NCI-H1930 (cell line): ENCODE measurements at regions not wholly inside any gene's neighbourhood (a gene's known extent, or its start where the extent isn't known, plus 50 kb on each side); places are given as distances from the start of the nearest gene placed in this dataset.
A peak's percentile ranks its signal among the peaks of the same experiment; 100 is the strongest.
"Not testable (repeated sequence)": the region's sequence is repeated elsewhere in the genome, so short reads cannot be mapped to it uniquely, and the experiment has no call there.

Experiments
- DNase-seq, 2 experiments: peaks; one replicate each; lab custom pipeline; 2025; lab: John Stamatoyannopoulos, UW

GRCh38 chr10:3380406-3381050 is 207.9 kb upstream of the PITRM1 start:
- DNase-seq = no peak

DNA sequence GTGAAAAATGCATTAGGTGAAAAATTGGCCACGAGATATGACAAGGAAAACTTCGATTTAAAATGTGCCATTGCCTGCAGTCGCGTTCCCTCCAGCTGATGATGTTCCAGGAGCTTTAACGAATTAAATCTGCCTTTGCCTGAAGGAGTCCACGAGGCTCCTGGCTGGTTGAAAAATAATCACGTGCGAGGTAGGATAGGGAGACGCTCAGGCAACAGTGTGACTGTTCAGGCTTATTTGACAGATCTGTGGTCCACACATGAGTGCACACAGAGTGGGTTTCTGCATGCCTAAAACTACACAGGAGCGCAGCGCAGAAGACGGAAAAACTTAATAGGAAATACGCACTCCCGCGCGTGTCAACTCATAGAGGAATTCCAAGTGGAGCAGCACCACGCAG is 204.0 kb upstream of the PITRM1 start:
- DNase-seq = no peak

DNA sequence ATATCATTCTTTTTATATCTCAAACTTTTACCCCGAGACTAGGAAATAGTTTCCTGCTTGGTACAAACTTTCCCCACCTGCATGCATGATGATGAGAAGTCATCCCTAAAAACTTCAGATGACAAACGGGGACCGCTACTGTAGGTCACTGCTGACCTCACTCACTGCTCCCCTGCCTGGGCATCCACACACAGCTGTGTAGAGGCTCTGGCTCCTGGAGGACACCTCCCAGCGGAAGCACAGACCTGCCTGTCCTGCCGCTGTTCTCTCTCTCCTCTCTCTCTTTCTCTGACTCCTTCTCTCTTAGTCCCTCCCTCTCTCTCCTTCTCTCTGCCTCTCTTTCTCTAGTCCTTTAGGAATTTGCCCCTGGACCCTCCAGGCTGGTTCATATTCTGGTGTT is 202.9 kb upstream of the PITRM1 start:
- DNase-seq = no peak

- DNase-seq = no peak
These were observed 202.3 kb upstream of the PITRM1 start for GRCh38 chr10:3374914-3375313.

GRCh38 chr10:3373374-3374027 is 200.9 kb upstream of the PITRM1 start:
- DNase-seq = not testable (repeated sequence)

DNA sequence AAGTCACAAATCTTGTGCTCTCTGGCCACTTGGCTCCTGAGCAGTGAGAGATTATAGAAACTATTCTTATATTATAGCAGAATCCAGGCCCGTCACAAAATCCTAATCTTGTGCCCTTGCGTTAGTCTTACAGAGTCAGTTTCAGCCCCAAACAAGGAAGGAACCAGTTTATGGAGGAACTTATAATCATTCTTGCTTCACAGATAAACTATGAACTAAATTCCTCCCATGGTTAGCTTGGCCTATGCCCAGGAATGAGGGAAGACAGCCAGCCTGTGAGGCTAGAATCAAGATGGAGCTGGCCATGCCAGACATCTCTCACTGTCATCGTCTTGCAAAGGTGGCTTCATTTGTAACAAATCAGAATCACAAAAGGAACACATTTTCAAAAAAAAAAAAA is 199.7 kb upstream of the PITRM1 start:
- no peak for DNase-seq

DNA sequence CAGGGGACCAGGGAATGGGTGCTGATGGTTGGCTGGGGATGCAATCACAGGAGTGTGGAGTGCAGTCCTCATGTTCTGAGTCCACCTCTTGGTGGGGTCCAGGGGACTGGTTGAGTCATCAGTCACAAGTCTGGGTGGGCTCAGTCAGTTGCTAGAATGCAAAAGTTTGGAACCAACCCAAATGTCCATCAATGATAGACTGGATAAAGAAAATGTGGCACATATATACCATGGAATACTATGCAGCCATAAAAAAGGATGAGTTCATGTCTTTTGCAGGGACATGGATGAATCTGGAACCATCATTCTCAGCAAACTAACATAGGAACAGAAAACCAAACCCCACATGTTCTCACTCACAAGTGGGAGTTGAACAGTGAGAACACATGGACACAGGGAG is 199.0 kb upstream of the PITRM1 start:
- not testable (repeated sequence) for DNase-seq

- no peak for DNase-seq
These were observed 194.3 kb upstream of the PITRM1 start for GRCh38 chr10:3366735-3367405.

GRCh38 chr10:3366043-3366442 is 193.5 kb upstream of the PITRM1 start:
- no peak for DNase-seq

DNA sequence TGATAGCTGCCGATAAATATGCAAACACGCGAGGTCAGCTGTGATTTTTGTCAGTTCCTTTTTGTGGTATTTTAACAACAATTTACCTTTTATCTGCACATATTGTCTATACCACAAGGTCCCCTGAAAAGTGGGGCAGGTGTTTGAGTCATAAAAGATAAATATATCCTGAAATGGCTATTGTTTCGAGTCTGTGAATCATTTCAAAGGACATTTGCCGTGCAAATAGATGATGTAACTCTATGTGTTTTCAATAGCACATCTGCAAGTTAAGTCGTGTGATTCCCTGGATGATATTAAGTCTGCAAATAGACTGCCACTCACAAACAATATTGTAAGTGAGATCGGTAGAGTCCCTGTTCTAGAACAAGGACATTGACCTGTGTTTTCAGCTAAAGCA is 193.0 kb upstream of the PITRM1 start:
- peak; percentile 56 to 59 for DNase-seq

GRCh38 chr10:3364768-3365480 is 192.3 kb upstream of the PITRM1 start:
- peak in 1 of 2 experiments; percentile 1 for DNase-seq

DNA sequence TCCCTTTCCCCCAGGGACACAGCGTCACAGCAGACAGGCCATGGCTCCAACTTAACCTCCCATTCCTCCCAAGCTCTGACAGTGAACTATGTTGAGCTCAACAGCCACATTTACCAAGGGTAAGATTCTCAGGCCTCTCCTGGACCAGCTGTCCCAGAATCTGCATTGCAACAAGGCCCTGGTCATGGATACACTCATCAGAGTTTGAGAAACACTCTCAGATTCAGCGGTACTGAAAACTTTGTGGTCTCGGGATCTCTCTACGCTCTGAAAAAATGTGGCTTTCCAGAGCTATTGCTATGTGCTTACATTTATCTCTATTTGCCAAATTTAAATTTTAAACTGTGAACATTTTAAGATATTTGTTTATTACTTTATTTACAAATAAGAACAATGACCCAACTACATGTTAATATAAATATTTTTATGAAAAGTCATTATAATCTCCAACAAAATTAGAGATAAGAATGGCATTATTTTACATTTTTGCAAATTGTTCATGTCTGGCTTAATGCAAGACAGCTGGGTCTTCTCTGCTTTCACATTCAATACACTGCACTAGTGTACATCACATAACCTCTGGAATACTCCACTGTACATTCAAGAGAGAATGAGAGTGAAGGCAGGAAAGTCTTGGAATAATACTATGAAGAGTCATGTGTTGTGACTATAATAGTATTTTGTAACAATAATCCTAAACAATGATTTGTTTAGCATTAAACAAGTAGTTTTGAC is 190.9 kb upstream of the PITRM1 start:
- no peak for DNase-seq

- no peak for DNase-seq
These were observed 189.8 kb upstream of the PITRM1 start for GRCh38 chr10:3362394-3362793.

DNA sequence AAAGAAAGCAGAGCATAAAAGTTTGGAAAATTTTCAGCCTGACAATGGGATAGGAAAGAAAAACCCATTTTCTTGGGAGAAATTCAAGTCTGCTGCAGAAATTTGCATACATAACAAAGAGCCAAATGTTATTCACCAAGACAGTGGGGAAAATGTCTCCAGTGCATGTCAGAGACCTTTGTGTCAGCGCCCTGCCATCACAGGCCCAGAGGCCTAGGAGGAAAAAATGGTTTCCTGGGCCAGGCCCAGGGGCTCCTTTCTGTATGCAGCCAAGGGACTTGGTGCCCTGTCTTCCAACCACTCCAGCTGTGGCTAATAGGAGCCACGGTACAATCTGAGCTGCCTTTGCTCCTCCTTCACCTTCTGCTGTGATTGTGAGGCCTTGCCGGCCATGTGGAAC is 189.1 kb upstream of the PITRM1 start:
- no peak for DNase-seq

DNA sequence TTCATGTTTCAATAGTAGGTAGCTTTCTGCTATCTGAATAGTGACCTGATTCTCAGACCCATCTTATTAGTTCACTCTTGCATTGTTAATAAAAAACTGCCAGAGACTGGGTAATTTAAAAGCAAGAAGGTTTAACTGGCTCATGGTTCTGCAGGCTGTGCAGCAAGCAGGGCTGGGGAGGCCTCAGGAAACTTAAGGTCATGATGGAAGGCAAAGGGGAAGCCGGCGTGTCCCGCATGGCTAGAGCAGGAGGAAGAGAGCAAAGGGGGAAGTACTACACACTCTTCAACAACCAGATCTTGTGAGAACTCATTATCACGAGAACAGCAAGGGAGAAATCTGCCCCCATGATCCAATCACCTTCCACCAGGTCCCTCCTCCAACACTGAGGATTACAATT is 185.2 kb upstream of the PITRM1 start:
- no peak for DNase-seq

GRCh38 chr10:3355536-3355935 is 183.0 kb upstream of the PITRM1 start:
- no peak for DNase-seq

GRCh38 chr10:3354174-3354900 is 181.8 kb upstream of the PITRM1 start:
- no peak for DNase-seq

GRCh38 chr10:3353235-3353634 is 180.7 kb upstream of the PITRM1 start:
- DNase-seq = no peak

GRCh38 chr10:3350617-3351258 is 178.2 kb upstream of the PITRM1 start:
- no peak for DNase-seq

- DNase-seq = no peak
These were observed 177.6 kb upstream of the PITRM1 start for GRCh38 chr10:3350205-3350604.

DNA sequence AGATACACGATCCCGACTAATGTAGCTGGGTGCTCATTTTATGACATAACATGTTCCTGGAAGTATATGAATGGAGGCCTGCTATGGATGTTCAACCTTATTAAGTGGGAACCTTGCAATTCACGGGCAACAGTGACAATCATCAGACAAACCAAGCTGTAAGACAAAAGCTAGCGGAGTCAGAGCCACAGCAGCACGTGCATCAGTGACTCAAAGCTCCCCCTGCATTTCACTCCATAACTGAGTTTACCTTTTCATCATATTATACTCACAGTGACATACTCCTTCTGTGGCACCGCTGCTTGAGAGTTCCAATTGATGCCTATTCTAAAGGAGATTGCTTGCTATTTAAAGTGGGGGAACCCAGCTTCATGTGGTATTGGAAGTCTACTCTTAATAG is 176.0 kb upstream of the PITRM1 start:
- DNase-seq = no peak
